LNCaP clone FGC (cell line): ENCODE measurements at regions not wholly inside any gene's neighbourhood (a gene's known extent, or its start where the extent isn't known, plus 50 kb on each side); places are given as distances from the start of the nearest gene placed in this dataset.

ENCODE experiments used
- DNase-seq: peaks from one replicate; pipeline ENCODE4 v3.0.0-alpha.2; 2011; ENCODE audit warnings: low read depth
- H3K4me3 ChIP-seq: 2 replicates; pipeline ENCODE4 v1.5.1; 2011; ENCODE audit warnings: mild to moderate bottlenecking, low read depth, low read length, control low read depth
- TF ChIP-seq, protein P1 (sequence below): IDR thresholded peaks from 2 replicates; pipeline ENCODE4 v1.5.1; 2012; ENCODE audit warnings: mild to moderate bottlenecking; ENCODE audit not compliant: control insufficient read depth, insufficient read depth; ENCODE audit errors: extremely low read depth

DNA sequence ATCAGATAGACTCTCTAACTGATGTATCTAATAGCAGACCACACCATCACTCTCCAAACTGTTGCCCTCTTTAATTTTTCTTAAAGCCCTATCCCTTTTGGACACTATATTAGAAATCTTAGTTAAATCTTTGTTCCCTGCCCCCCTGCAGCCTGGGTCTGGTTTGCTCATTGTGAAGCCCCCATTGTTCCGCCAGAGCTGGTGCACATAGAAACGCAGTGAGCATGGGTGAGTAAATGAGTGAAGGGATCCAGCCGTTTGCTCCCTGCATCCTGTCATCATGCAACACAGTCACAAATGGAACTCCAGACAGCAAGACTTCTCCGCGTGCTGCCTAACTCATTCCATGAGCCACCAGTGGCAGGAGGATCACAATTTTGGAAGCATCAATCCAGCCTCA is 402.5 kb downstream of the PREX1 start:
- no peak overlapping the region for H3K4me3 ChIP-seq
- TF ChIP-seq, protein P1, sequence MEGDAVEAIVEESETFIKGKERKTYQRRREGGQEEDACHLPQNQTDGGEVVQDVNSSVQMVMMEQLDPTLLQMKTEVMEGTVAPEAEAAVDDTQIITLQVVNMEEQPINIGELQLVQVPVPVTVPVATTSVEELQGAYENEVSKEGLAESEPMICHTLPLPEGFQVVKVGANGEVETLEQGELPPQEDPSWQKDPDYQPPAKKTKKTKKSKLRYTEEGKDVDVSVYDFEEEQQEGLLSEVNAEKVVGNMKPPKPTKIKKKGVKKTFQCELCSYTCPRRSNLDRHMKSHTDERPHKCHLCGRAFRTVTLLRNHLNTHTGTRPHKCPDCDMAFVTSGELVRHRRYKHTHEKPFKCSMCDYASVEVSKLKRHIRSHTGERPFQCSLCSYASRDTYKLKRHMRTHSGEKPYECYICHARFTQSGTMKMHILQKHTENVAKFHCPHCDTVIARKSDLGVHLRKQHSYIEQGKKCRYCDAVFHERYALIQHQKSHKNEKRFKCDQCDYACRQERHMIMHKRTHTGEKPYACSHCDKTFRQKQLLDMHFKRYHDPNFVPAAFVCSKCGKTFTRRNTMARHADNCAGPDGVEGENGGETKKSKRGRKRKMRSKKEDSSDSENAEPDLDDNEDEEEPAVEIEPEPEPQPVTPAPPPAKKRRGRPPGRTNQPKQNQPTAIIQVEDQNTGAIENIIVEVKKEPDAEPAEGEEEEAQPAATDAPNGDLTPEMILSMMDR: no peak
- no peak for DNase-seq

DNA sequence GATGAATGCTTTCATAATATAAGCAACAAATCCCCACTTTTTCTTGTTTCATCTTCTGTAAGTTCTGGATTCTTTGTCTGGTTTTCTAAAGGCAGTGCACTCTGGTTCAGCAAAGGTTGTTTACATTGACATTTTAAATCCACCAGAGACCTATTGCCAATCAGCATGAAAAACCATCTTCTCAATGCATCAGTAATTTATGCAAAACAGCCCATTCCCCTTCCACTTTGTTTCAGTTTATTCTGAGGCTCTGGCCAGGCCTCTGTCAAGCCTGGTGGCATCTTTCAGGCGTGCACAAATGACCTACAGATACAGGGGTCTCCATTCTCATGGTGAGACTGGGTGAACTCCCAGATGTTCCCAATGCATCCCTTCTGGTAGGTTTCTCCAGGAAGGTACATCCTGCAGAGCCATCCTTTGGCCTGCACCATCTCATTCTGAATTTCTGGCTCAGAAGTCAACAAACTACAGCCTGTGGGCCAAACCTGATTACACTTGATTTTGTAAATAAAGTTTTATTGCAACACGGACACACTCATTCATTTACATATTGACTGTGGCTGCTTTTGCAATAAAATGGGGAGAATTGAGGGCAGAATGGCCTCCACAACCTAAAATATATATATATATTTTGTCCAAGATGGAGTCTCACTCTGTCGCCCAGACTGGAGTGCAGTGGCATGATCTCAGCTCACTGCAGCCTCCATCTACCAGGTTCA is 405.4 kb downstream of the PREX1 start:
- no peak overlapping the region for H3K4me3 ChIP-seq
- TF ChIP-seq, protein P1: no peak
- no peak for DNase-seq

DNA sequence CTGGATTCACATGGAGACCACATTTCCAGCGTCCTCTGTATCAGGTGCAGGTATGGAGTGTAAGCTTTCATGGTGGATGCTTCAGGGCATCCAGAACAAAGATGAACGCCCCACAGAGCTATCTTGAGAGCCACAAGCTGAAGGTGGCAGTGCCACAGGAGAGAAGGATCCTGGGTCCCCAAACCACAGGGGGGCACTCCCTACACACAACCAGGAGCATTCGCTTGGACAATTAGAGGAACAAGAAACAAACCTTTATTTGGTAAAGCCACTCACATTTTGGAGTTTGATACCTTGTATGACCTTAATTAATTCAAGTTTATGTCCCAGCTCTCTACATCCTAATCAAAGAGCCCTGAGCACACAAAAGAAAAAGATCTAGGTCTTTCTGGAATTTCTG is 406.3 kb downstream of the PREX1 start:
- no peak for DNase-seq
- no peak overlapping the region for H3K4me3 ChIP-seq
- TF ChIP-seq, protein P1: 0 out of 2 replicates have a peak, but pooled peaks have one; percentile 15

DNA sequence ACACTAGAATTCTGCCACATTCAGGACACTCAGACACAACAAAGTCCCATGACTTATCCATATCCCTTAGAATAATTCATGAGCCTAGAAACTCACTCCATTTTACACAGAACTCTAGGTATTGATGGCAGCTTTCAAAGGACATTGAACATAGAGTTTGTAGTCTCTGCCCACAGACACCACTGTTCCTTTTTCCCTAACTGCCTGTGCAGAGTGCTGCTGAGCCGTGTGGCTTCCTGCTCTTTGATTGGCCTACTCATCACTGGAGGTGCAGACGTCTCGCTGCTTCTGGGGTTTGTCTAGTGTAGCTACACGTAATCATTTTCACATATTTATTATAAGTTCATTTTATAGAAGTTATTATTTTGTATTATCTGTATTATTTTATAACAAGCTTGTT is 407.6 kb downstream of the PREX1 start:
- DNase-seq: no peak
- TF ChIP-seq, protein P1: no peak
- H3K4me3 ChIP-seq: no peak overlapping the region

DNA sequence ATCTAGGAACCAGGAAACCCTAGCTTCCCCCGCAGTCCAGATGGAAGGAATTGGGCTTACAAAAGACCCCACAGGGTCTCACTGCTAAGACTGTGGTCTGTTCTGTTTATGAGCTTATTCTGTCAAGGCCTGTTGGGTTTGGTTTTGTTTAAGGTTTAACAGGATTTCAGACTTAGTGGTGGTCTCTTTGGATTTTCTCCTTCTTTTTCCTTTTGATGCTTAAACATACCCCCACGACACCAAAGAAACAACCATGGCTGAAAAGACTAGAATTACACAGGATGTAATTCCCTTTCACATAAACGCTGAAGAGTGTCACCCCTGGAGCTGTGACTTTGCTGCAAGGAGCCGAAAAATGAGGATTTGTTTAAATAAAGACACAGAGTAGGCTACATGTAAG is 408.6 kb downstream of the PREX1 start:
- no peak overlapping the region for H3K4me3 ChIP-seq
- TF ChIP-seq, protein P1: no peak
- DNase-seq: no peak

DNA sequence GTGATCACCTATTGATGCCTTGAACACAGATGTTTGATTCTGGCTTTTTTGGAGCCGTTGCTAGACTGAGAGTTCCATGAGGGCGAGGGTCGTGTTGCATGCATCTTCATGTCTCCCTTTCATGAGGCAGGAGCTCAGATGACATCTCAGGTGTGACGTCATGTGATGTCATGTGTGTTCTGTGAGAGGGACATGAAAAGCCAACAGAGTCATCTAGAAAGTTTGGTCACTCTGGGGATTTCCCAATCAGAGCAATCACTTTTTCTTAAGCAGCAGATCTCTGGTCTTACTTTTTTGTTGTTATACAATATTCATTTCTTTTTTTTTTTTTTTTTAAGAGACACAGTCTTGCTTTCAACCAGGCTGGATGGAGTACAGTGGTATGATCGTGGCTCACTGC is 411.8 kb downstream of the PREX1 start:
- TF ChIP-seq, protein P1: no peak
- no peak for DNase-seq
- no peak overlapping the region for H3K4me3 ChIP-seq

DNA sequence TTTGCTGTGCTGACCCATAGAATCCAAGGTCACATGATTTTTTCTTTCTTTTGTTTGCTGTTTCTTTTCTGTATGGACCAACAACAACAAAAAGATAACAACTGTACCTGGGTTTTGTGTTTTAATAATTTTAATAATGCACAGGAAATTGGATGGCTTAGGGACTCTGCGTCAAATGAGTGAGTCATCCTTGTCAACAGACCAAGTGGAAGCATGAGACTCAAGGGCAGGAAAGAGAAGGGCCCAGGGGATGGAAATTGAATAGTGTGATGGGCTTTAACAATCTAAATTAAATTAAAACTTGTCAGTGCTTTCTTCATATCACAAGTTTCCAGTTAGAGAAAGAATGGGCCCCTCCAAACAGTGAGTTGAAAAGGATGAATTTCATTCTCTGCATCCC is 413.0 kb downstream of the PREX1 start:
- TF ChIP-seq, protein P1: no peak
- no peak for DNase-seq
- H3K4me3 ChIP-seq: no peak overlapping the region
